Activated gamma-delta T cell treated with anti-CD3 and anti-CD28 coated beads, Interleukin-2, amount 50 U/mL, for 16 hours (primary cell): ENCODE measurements at regions not wholly inside any gene's neighbourhood (a gene's known extent, or its start where the extent isn't known, plus 50 kb on each side); places are given as distances from the start of the nearest gene placed in this dataset.

ENCODE experiments used
- DNase-seq: peaks from one replicate; pipeline ENCODE4 v3.0.0-alpha.2; 2020; ENCODE audit warnings: low read depth

DNA sequence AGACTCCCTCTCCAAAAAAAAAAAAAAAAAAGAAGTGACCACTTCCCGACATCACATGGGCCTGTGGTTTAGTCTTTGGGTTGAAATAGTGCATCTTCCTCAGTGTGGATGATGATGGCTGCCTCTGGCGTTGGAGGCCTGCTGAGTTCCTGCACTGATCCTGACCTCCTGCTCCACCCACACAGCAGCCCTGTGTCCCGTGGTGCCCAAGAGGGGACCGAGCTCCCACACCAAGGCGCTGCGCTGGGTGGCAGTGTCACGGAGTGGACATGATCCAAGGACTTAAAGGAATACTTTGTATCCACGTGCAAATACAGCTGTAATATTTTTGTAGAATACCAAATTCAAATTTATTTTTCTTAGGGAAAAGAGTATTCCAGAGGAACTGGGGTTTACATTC lies 109.2 kb upstream of the PHACTR3 start:
- no peak for DNase-seq

- peak; percentile 51 for DNase-seq
These were observed 108.3 kb upstream of the PHACTR3 start for GRCh38 chr20:59495894-59496510.

DNA sequence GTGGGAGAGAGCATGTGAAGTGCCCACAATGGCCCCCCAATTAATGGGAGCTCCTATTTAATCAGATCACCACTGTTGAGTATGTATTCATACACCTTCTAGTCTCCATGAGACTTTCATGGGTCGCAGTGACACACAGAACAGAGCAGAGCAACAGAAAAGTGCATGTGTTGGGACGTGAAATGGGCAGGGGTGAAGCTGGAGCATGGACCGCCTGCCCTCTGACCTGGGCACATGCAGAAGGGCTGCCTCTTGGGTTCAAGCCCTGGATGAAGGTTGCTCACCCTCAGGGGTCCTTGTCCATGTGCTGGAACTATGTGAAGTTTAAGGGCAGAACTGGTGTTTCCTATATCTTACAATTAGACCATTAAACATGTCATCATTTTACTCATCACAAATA lies 106.0 kb upstream of the PHACTR3 start:
- no peak for DNase-seq

DNA sequence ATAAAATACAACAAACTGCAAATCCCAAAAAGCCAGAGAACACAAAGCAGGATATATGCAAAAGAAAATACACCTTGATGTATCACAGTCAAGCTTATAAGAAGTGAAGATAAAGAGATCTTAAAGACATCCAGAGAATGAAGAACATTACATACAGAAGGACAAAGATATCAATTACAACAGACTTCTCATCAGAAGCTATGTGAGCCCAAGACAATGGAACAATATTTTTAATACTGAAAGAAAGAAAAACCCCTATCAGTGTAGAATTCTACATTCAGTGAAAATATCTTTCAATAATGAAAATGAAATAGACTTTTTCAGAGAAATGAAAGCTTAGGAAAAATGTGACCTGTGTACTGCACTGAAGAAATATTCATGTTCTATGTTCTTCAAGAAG lies 104.5 kb upstream of the PHACTR3 start:
- no peak for DNase-seq

GRCh38 chr20:59508729-59509128 lies 95.6 kb upstream of the PHACTR3 start:
- DNase-seq = no peak

DNA sequence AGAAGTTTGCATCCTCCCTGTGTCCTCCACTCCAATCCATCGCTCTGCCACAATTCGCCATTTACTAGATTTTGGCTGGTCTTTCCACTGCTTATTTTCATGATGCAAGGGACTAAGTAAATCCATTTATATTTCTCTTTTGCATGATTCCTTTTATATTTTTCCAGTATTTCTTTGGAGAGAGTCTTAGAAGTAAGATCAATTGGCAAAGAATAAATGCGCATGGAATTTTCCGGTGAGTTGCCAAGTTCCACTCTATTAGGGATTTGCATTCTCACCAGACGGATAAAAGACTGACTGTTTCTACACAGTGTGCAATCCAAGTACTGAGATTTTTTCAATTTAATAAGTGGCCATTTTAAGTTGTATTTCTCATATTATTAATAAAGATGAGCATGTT lies 91.7 kb upstream of the PHACTR3 start:
- no peak for DNase-seq

DNA sequence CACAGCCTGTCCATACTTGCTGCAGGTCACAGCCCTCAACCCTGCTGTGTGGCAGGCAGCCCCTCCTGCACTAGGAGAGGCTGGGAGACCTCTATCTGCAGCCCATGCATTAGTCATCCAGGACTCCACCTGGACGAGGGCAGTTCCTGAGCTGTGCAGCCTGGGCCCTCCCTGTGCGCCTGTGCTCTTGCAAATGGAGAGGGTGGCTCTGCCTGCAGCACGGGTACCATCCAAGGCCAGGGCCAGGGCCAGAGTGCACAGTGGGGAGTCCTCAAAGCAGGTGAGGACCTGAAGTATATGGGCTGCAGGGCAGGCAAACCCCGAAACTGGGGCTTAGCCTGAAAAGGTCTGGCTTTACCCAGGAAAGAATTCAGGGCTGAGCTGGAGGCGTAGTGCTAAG lies 89.8 kb upstream of the PHACTR3 start:
- DNase-seq = no peak

DNA sequence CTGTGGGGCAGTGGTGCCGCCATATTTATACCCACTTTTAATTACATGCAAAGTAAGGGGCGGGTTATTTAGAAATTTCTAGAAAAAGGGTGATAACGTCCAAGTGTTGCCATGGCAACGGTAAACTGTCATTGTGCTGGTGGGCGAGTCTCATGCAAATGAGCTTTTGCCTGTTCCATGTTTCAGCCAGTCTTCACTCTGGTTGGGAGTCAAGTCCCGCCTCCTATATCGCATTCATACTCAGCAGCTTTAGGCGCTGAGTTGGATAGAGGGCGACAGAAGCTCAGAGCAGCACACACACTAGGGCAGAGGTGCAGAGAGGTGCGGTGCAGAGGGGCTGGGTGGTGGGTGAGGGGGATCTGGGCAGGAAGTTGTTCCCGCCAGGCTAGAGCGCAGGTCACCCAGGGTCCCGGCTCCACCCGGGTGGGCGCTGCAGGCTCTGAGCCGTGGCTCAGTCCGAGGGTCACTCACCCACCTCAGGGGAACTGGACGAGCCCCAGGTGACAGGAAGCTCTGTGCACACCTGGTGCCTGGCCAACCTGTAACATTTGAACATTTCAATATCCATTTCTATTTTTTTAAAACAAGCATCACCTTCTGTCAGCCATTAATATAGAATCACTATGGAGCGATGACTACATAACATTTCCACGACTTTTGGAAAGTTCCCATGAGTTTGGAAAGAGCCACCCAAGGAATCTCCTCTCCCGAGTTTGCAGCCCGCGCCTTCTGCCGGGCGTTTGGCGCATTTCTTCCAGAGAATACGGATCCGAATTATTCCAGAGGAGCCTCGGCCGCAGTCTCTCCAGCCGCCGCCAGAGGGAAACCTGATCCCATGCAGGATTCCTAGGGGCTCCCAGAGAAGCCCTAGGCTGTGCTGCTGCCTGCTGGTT lies 89.1 kb upstream of the PHACTR3 start:
- no peak for DNase-seq

GRCh38 chr20:59515906-59516209 lies 88.5 kb upstream of the PHACTR3 start:
- no peak for DNase-seq

GRCh38 chr20:59518881-59519706 lies 85.2 kb upstream of the PHACTR3 start:
- DNase-seq = no peak

DNA sequence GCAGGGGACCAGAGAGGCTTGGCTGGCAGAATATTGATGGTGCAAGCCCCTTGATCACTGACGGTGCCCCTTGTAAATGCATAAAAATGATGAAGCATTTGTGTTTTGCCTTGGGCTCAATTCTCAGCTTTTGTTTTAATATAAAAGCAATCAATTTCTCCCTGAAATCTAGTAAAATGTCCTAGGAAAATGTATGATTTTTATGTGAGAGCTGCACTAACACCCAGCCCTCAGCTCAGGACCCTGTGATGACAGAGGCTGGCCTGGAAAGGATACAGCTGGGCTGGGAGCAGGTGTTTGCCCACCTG lies 84.7 kb upstream of the PHACTR3 start:
- DNase-seq = no peak

DNA sequence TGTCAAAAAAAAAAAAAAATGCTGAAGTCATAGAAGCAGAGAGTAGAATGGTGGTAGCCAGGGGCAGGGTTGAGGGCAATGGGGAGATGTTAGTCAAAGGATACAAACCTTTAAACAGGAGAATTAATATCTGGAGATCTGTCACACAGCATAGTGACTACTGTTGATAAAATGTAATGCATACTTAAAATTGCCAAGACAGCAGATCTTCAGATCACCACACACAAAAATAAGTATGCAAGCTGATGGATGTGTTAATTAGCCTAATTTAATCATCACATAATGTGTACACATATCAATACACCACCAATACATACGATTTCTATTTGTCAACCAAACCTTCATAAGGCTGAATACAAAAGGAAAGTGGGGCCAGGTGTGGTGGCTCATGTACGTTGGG lies 83.5 kb upstream of the PHACTR3 start:
- no peak for DNase-seq

GRCh38 chr20:59525500-59526241 lies 78.7 kb upstream of the PHACTR3 start:
- no peak for DNase-seq

- no peak for DNase-seq
These were observed 77.8 kb upstream of the PHACTR3 start for GRCh38 chr20:59526242-59527225.

- no peak for DNase-seq
These were observed 73.6 kb upstream of the PHACTR3 start for GRCh38 chr20:59530782-59531181.

- DNase-seq = no peak
These were observed 66.3 kb upstream of the PHACTR3 start for GRCh38 chr20:59537991-59538390.

DNA sequence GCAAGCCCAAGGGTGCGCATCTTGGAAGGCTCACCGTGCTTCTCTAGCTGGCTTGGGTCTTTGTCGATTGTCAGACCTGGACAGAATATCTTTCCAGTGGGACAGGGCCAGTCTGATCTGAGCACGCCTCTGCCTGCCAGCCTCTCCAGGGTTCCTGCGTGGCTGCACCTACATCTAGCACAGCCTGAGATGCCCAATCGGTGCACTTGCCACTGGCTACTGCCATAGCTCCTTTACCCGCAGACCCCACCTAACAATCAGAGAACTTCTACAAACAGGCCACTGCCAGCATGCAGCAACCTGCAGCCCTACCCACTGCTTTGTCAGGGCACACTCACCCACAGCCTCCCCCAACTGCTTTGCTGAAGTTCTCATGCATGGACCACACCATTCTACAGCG lies 56.7 kb upstream of the PHACTR3 start:
- DNase-seq = no peak
